H1 (cell line): ENCODE measurements at regions not wholly inside any gene's neighbourhood (a gene's known extent, or its start where the extent isn't known, plus 50 kb on each side); places are given as distances from the start of the nearest gene placed in this dataset.

ENCODE experiments used
- CTCF ChIA-PET: fragments of 300-600 bp; sonication (Branson Sonifier 250); formaldehyde crosslinking; loops from one replicate; lab custom pipeline; 2021; ENCODE audit not compliant: partially characterized antibody; lab: Charles Lee
- POLR2A ChIA-PET: fragments of 300-600 bp; sonication (Branson Sonifier 250); formaldehyde crosslinking; loops from one replicate; lab custom pipeline; 2021; ENCODE audit warnings: inconsistent platforms; ENCODE audit not compliant: partially characterized antibody; lab: Charles Lee
- DNase-seq, 2 experiments: peaks; one replicate each; pipeline versions ENCODE4 v3.0.0 to v3.0.0-alpha.2; 2010 to 2022; ENCODE audit warnings: low spot score in 2 of 2, low read depth in 1 of 2, mixed read lengths in 1 of 2
- FAIRE-seq: peaks from 2 replicates; lab custom pipeline; 2011; peaks lifted over from hg19 to GRCh38; lab: Jason Lieb, UNC
- H2AFZ ChIP-seq: 2 replicates; pipeline ENCODE4 v1.8.1; 2012; ENCODE audit warnings: low read length, inconsistent platforms
- H2AK5ac ChIP-seq: 2 replicates; pipeline ENCODE4 v1.6.1; 2013; ENCODE audit warnings: low read depth, low read length
- H2BK120ac ChIP-seq: replicated peaks from 2 replicates; pipeline ENCODE3; 2013; ENCODE audit warnings: low read depth, low read length, inconsistent platforms
- H2BK12ac ChIP-seq: 2 replicates; pipeline ENCODE4 v1.6.1; 2013; ENCODE audit warnings: low read depth, low read length
- H2BK15ac ChIP-seq: 2 replicates; pipeline ENCODE4 v1.6.1; 2013; ENCODE audit warnings: low read length
- H2BK20ac ChIP-seq: 2 replicates; pipeline ENCODE4 v1.6.1; 2013; ENCODE audit warnings: low read length
- H2BK5ac ChIP-seq: 2 replicates; pipeline ENCODE4 v1.6.1; 2013; ENCODE audit warnings: low read depth, low read length
- H3K14ac ChIP-seq: 2 replicates; pipeline ENCODE4 v1.6.1; 2013; ENCODE audit warnings: inconsistent platforms; ENCODE audit not compliant: insufficient read length
- H3K18ac ChIP-seq: 2 replicates; pipeline ENCODE4 v1.6.1; 2013; ENCODE audit warnings: low read length; ENCODE audit errors: extremely low read depth
- H3K23ac ChIP-seq: 2 replicates; pipeline ENCODE4 v1.6.1; 2013; ENCODE audit warnings: inconsistent platforms; ENCODE audit not compliant: insufficient read length
- H3K23me2 ChIP-seq: 2 replicates; pipeline ENCODE4 v1.6.1; 2013; ENCODE audit warnings: low read depth, low read length
- H3K27ac ChIP-seq: 2 replicates; pipeline ENCODE4 v1.6.1; 2011; ENCODE audit warnings: low read depth, low read length, inconsistent platforms
- H3K27me3 ChIP-seq, 4 experiments: replicated peaks in 1 of 4; 1 replicate in 1 of 4; 2 replicates in 3 of 4; pipeline versions ENCODE4 v1.6.1 to v1.8.1; 2011 to 2013; ENCODE audit warnings: low read length in 3 of 4, mild to moderate bottlenecking in 3 of 4, inconsistent platforms in 2 of 4, mixed read lengths in 2 of 4, moderate library complexity in 1 of 4; ENCODE audit not compliant: control insufficient read depth in 3 of 4, insufficient read depth in 3 of 4; ENCODE audit errors: extremely low read depth in 1 of 4
- H3K36me3 ChIP-seq, 4 experiments: 2 replicates each; pipeline versions ENCODE4 v1.6.1 to v1.8.1; 2011 to 2013; ENCODE audit warnings: mild to moderate bottlenecking in 4 of 4, low read length in 3 of 4, moderate library complexity in 2 of 4, control low read depth in 1 of 4, inconsistent platforms in 1 of 4; ENCODE audit not compliant: insufficient read depth in 4 of 4, control insufficient read depth in 2 of 4
- H3K4ac ChIP-seq: replicated peaks from 2 replicates; pipeline ENCODE3; 2013; ENCODE audit warnings: low read length, low read depth, mixed read lengths, inconsistent platforms; ENCODE audit not compliant: insufficient read length
- H3K4me1 ChIP-seq, 4 experiments: replicated peaks in 1 of 4; 1 replicate in 1 of 4; 2 replicates in 3 of 4; pipeline versions ENCODE4 v1.6.1 to v1.8.1; 2011 to 2013; ENCODE audit warnings: low read length in 3 of 4, inconsistent platforms in 2 of 4, mixed read lengths in 1 of 4; ENCODE audit not compliant: insufficient read depth in 4 of 4, control insufficient read depth in 3 of 4
- H3K4me2 ChIP-seq, 2 experiments: 2 replicates each; pipeline versions ENCODE4 v1.6.1 to v1.8.1; 2011 to 2013; ENCODE audit warnings: low read depth in 2 of 2, low read length in 2 of 2, control low read depth in 1 of 2, inconsistent platforms in 1 of 2, mild to moderate bottlenecking in 1 of 2; ENCODE audit not compliant: insufficient read depth in 1 of 2
- H3K4me3 ChIP-seq, 4 experiments: fragments of 200-600, 300-600 bp in 1 of 4; sonication (generic), shearing (Covaris generic), sonication (Bioruptor Twin) in 1 of 4; 2 replicates each; pipeline versions ENCODE4 v1.5.1 to v1.8.1; 2011 to 2016; ENCODE audit warnings: low read length in 4 of 4, low read depth in 3 of 4, control low read depth in 2 of 4, inconsistent platforms in 2 of 4, mild to moderate bottlenecking in 2 of 4, mixed read lengths in 1 of 4, moderate library complexity in 1 of 4; ENCODE audit not compliant: insufficient read depth in 2 of 4; ENCODE audit errors: extremely low read depth in 1 of 4
- H3K56ac ChIP-seq: replicated peaks from 2 replicates; pipeline ENCODE3; 2013; ENCODE audit warnings: low read depth, mild to moderate bottlenecking, mixed read lengths, low read length, inconsistent platforms; ENCODE audit not compliant: insufficient read length
- H3K79me1 ChIP-seq: 2 replicates; pipeline ENCODE4 v1.6.1; 2013; ENCODE audit warnings: low read depth, low read length, control low read depth
- H3K79me2 ChIP-seq, 2 experiments: 2 replicates each; pipeline versions ENCODE4 v1.6.1 to v1.8.1; 2012 to 2013; ENCODE audit warnings: low read length in 2 of 2, mild to moderate bottlenecking in 2 of 2, inconsistent platforms in 1 of 2; ENCODE audit not compliant: insufficient read depth in 2 of 2, control insufficient read depth in 1 of 2
- H3K9ac ChIP-seq, 4 experiments: replicated peaks in 1 of 4; 1 replicate in 1 of 4; 2 replicates in 3 of 4; pipeline versions ENCODE4 v1.6.1 to v1.8.1; 2011 to 2013; ENCODE audit warnings: low read depth in 3 of 4, low read length in 3 of 4, control low read depth in 2 of 4, mild to moderate bottlenecking in 2 of 4, moderate library complexity in 2 of 4, inconsistent platforms in 1 of 4; ENCODE audit errors: extremely low read depth in 1 of 4
- H3K9me3 ChIP-seq, 2 experiments: 2 replicates each; pipeline versions ENCODE4 v1.6.1 to v1.8.1; 2012 to 2013; ENCODE audit warnings: mild to moderate bottlenecking in 2 of 2, moderate library complexity in 2 of 2, control low read depth in 1 of 2, inconsistent platforms in 1 of 2, low read depth in 1 of 2, low read length in 1 of 2, mixed read lengths in 1 of 2; ENCODE audit not compliant: insufficient read depth in 2 of 2
- H4K20me1 ChIP-seq, 2 experiments: replicated peaks in 1 of 2; 2 replicates each; pipeline versions ENCODE3 to v1.8.1; 2011 to 2013; ENCODE audit warnings: inconsistent platforms in 2 of 2, low read length in 2 of 2, mild to moderate bottlenecking in 1 of 2; ENCODE audit not compliant: insufficient read depth in 2 of 2, control insufficient read depth in 1 of 2
- H4K5ac ChIP-seq: 2 replicates; pipeline ENCODE4 v1.6.1; 2013; ENCODE audit warnings: low read length, low read depth, mixed read lengths, inconsistent platforms; ENCODE audit not compliant: insufficient read length
- H4K8ac ChIP-seq: 2 replicates; pipeline ENCODE4 v1.8.0; 2013; ENCODE audit warnings: mild to moderate bottlenecking, moderate library complexity, low read length, inconsistent platforms; ENCODE audit not compliant: insufficient read depth; ENCODE audit errors: extremely low read depth
- H4K91ac ChIP-seq: replicated peaks from 2 replicates; pipeline ENCODE3; 2013; ENCODE audit warnings: low read length, mixed read lengths, inconsistent platforms; ENCODE audit not compliant: insufficient read length
- ASH2L ChIP-seq: fragments of 200-600, 300-600 bp; sonication (generic); IDR thresholded peaks from one replicate; pipeline ENCODE4 v1.7.1; 2017; ENCODE audit warnings: low read length
- CTCF ChIP-seq, 3 experiments: IDR thresholded peaks; 1 replicate in 2 of 3; 2 replicates in 1 of 3; pipeline versions ENCODE4 v1.5.1 to v1.6.1; 2011; ENCODE audit warnings: low read length in 3 of 3, mild to moderate bottlenecking in 3 of 3, inconsistent platforms in 2 of 3, low read depth in 1 of 3, moderate library complexity in 1 of 3; ENCODE audit not compliant: insufficient read depth in 1 of 3; ENCODE audit errors: control extremely low read depth in 1 of 3
- SIN3A ChIP-seq, 2 experiments: IDR thresholded peaks in 1 of 2; conservative IDR thresholded peaks in 1 of 2; 2 replicates each; pipeline ENCODE4 v1.6.1; 2011 to 2012; ENCODE audit warnings: low read length in 2 of 2, improper control_type of control experiment in 1 of 2, low read depth in 1 of 2, mild to moderate bottlenecking in 1 of 2
- WGBS, 2 experiments: shearing (Covaris generic) in 1 of 2; methylation state at CpG; one replicate each; pipeline versions ENCODE4 v1.1.6 to v1.1.7; 2013 to 2015; ENCODE audit warnings: low lambda C conversion rate in 2 of 2, mixed read lengths in 2 of 2, inconsistent platforms in 1 of 2, low coverage in 1 of 2, missing lambda C conversion rate in 1 of 2; ENCODE audit not compliant: insufficient replicate concordance in 2 of 2, insufficient coverage in 1 of 2, insufficient read length in 1 of 2; ENCODE audit errors: extremely low coverage in 1 of 2, missing lambda C conversion rate in 1 of 2; 5-methylcytosine and 5-hydroxymethylcytosine counted together

GRCh38 chr5:36436306-36436705 lies 134.6 kb upstream of the RANBP3L start:
- Histone ChIP-seq H4K91ac (no peak overlapping the region), H3K4me2 (no peak overlapping the region), H3K9ac (no peak overlapping the region), H3K4me3 (no peak overlapping the region), H3K36me3 (no peaks in the 10 kb centered on the region), H2BK15ac (no peak overlapping the region), H3K79me2 (no peaks in the 10 kb centered on the region), H3K23ac (no peak overlapping the region), H3K4me1 (no peaks in the 10 kb centered on the region), H2BK120ac (no peak overlapping the region), H2BK20ac (no peak overlapping the region), H3K18ac (no peak overlapping the region), H3K56ac (no peak overlapping the region), H3K4ac (no peak overlapping the region), H2BK5ac (no peak overlapping the region), H2BK12ac (no peak overlapping the region), H2AFZ (peak overlapping the region; percentile 72), H2AK5ac (no peak overlapping the region), H3K23me2 (no peaks in the 10 kb centered on the region), H4K5ac (no peak overlapping the region), H3K27me3 (peaks cover 0 to 1% (median 0%) of the 10 kb centered on the region in 4 experiments; a peak in 1 of 7 replicates), H4K20me1 (no peaks in the 10 kb centered on the region), H4K8ac (no peak overlapping the region), H3K9me3 (no peaks in the 10 kb centered on the region), H3K14ac (no peak overlapping the region), H3K27ac (no peak overlapping the region), H3K79me1 (no peaks in the 10 kb centered on the region)
- POLR2A ChIA-PET, result no interaction called here
- CTCF ChIA-PET, result interaction anchor here (2.1 kb wide), 1 partner anchor 23 kb away, joined by 11 read pairs; no protein-coding TSS in a partner anchor
- DNase-seq, result no peak
- WGBS, 2 experiments, result 83% methylated on average over 3 of the region's 3 CpGs; no CpG with 5 or more reads in 1 of the 2 experiments
- FAIRE-seq, result no peak
- TF ChIP-seq SIN3A (conservative IDR thresholded peaks at IDR 0.05 in 1 of 2, IDR thresholded peaks at IDR 0.05 in 1 of 2; ENCODE audit: low read depth in 1 of 2, low read length in 2 of 2) (no peak), CTCF (IDR thresholded peaks at IDR 0.05; ENCODE audit: control extremely low read depth in 1 of 3, insufficient read depth in 1 of 3, low read depth in 1 of 3, low read length in 3 of 3) (no peak), ASH2L (no peak)
